UCSD-AML1 (cell line): ENCODE measurements at regions not wholly inside any gene's neighbourhood (a gene's known extent, or its start where the extent isn't known, plus 50 kb on each side); places are given as distances from the start of the nearest gene placed in this dataset.

Experiments used
- DNase-seq: peaks from one replicate; lab custom pipeline; 2025; ENCODE audit not compliant: unreplicated experiment; lab: John Stamatoyannopoulos, UW

- no peak for DNase-seq
Measured at GRCh38 chr7:96415293-96415940, 93.5 kb upstream of the SLC25A13 start.

GRCh38 chr7:96414931-96415292 lies 93.0 kb upstream of the SLC25A13 start:
- DNase-seq, result peak; percentile 12

GRCh38 chr7:96410126-96410839 lies 88.4 kb upstream of the SLC25A13 start:
- no peak for DNase-seq

GRCh38 chr7:96408881-96409280 lies 87.0 kb upstream of the SLC25A13 start:
- DNase-seq, result no peak

- no peak for DNase-seq
Measured at GRCh38 chr7:96407427-96407826, 85.5 kb upstream of the SLC25A13 start.

GRCh38 chr7:96402913-96403312 lies 81.0 kb upstream of the SLC25A13 start:
- no peak for DNase-seq

- peak; percentile 9 for DNase-seq
Measured at GRCh38 chr7:96401200-96401599, 79.3 kb upstream of the SLC25A13 start.

- no peak for DNase-seq
Measured at GRCh38 chr7:96400518-96400917, 78.6 kb upstream of the SLC25A13 start.

GRCh38 chr7:96400001-96400400 lies 78.1 kb upstream of the SLC25A13 start:
- DNase-seq, result no peak

- no peak for DNase-seq
Measured at GRCh38 chr7:96397936-96398598, 76.2 kb upstream of the SLC25A13 start.

GRCh38 chr7:96388620-96389383 lies 66.9 kb upstream of the SLC25A13 start:
- no peak for DNase-seq

- no peak for DNase-seq
Measured at GRCh38 chr7:96388166-96388565, 66.3 kb upstream of the SLC25A13 start.

GRCh38 chr7:96380111-96380512 lies 58.2 kb upstream of the SLC25A13 start:
- DNase-seq, result peak; percentile 11

GRCh38 chr7:96377399-96377798 lies 55.5 kb upstream of the SLC25A13 start:
- no peak for DNase-seq
